ENCODE measurements at regions not wholly inside any gene's neighbourhood (a gene's known extent, or its start where the extent isn't known, plus 50 kb on each side); places are given as distances from the start of the nearest gene placed in this dataset.

DNA sequence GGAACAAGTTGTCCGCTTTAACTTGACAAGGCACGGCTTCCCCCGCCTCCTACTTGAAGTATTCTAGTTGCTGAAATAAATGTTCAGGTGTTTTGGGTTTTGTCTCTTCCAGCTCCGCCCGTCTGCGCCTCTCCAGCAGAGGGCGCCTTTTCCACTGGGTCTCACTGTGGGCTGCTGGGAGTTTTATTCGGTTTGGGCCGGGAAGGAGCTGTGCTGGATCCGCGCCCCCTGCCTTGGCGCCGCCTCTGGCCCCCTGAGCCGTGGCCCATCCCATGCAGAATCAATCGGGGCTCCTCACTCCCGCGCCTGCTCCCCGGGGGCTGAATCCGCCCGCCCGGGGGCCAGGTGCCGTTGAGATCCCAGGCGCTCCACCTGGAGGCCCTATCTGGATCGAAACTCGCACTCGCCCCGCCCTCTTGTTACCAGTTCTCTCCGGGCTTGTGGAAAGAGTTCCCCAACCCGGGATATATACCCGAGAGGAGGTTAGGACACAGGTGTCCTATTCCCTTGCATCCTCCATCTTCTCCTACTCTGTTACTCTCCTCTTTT is 51.0 kb upstream of the TCF21 start:
- peak overlapping the region; percentile 41; the same call in 1 of the 2 replicates for H3K4me3 ChIP-seq
- no peaks in the 10 kb centered on the region for H3K36me3 ChIP-seq (ENCODE audit: control insufficient read depth in 2 of 2, insufficient read depth in 2 of 2, low read length in 1 of 2)
- peak; percentile 95 for ATAC-seq
- ChIA-PET CTCF (interaction anchor here (0.7 to 2.0 kb wide), 19 partner anchors 11 to 259 kb away, joined by 3 to 36 read pairs (median 5); no protein-coding TSS in a partner anchor), POLR2A (no interaction called here), RAD21 (ENCODE audit: unreplicated experiment) (interaction anchor here (1.1 to 1.6 kb wide), 2 partner anchors 78 to 259 kb away, joined by 4 to 8 read pairs; no protein-coding TSS in a partner anchor), SMC1A (ENCODE audit: uncharacterized antibody, unreplicated experiment) (interaction anchor here (0.7 to 1.6 kb wide), 4 partner anchors 79 to 259 kb away, joined by 3 to 13 read pairs (median 4); no protein-coding TSS in a partner anchor)
- no peaks in the 10 kb centered on the region for H3K27me3 ChIP-seq (replicated peaks in 1 of 2; ENCODE audit: control insufficient read depth in 2 of 2, insufficient read depth in 2 of 2, low read length in 1 of 2)
- no peak for DNase-seq (ENCODE audit: low read depth, low spot score)
- intact Hi-C loops (cut with micrococcal nuclease; ENCODE audit: unreplicated experiment) (loop anchor here (1.0 to 5.0 kb wide), 2 partner anchors 78 to 259 kb away; no protein-coding TSS in a partner anchor), in situ Hi-C loops (cut with MboI) (loop anchor here (5.0 kb wide), 1 partner anchor 259 kb away; no protein-coding TSS in a partner anchor)
- peak overlapping the region; percentile 34; the same call in 1 of the 2 replicates for H2AFZ ChIP-seq (ENCODE audit: control insufficient read depth, low read depth, low read length)
- H3K9ac ChIP-seq (ENCODE audit: control insufficient read depth, insufficient read depth, low read length): no peak overlapping the region
- H3K79me2 ChIP-seq (ENCODE audit: control insufficient read depth, insufficient read depth, low read length): no peaks in the 10 kb centered on the region
- H4K20me1 ChIP-seq (ENCODE audit: control insufficient read depth, insufficient read depth): no peaks in the 10 kb centered on the region
- no peak overlapping the region for H3K27ac ChIP-seq (ENCODE audit: control insufficient read depth, insufficient read depth)
- H3K4me2 ChIP-seq (ENCODE audit: control insufficient read depth, insufficient read depth): no peak overlapping the region
- peak; percentile 54; the same call in 1 of the 2 replicates for TF ChIP-seq SMC3 (IDR thresholded peaks at IDR 0.05; ENCODE audit: borderline replicate concordance, low read length)
- TF ChIP-seq MTA2 (IDR thresholded peaks at IDR 0.05; ENCODE audit: low read depth): no peak
- TF ChIP-seq, protein P1, sequence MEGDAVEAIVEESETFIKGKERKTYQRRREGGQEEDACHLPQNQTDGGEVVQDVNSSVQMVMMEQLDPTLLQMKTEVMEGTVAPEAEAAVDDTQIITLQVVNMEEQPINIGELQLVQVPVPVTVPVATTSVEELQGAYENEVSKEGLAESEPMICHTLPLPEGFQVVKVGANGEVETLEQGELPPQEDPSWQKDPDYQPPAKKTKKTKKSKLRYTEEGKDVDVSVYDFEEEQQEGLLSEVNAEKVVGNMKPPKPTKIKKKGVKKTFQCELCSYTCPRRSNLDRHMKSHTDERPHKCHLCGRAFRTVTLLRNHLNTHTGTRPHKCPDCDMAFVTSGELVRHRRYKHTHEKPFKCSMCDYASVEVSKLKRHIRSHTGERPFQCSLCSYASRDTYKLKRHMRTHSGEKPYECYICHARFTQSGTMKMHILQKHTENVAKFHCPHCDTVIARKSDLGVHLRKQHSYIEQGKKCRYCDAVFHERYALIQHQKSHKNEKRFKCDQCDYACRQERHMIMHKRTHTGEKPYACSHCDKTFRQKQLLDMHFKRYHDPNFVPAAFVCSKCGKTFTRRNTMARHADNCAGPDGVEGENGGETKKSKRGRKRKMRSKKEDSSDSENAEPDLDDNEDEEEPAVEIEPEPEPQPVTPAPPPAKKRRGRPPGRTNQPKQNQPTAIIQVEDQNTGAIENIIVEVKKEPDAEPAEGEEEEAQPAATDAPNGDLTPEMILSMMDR (IDR thresholded peaks at IDR 0.05 in 2 of 3, conservative IDR thresholded peaks at IDR 0.05 in 1 of 3; ENCODE audit: control insufficient read depth in 2 of 3, extremely low read depth in 1 of 3, insufficient read depth in 1 of 3, low read depth in 3 of 3, low read length in 3 of 3): peak; percentile 65 to 80 (median 70)
- TF ChIP-seq SIN3A (IDR thresholded peaks at IDR 0.05; ENCODE audit: low read depth, low read length): no peak
- 0 out of 2 replicates have a peak, but pooled peaks have one; percentile 29 for TF ChIP-seq LARP7 (IDR thresholded peaks at IDR 0.05)
- TF ChIP-seq RAD21 (IDR thresholded peaks at IDR 0.05; ENCODE audit: insufficient read depth, low read depth, low read length): peak; percentile 41
- 0 out of 2 replicates have a peak, but pooled peaks have one; percentile 16 for TF ChIP-seq IKZF1 (conservative IDR thresholded peaks at IDR 0.05)
- H3K9me3 ChIP-seq (replicated peaks; ENCODE audit: control insufficient read depth, insufficient read depth, low read length): no peaks in the 10 kb centered on the region
- no peak for FAIRE-seq
- 2% methylated on average over 30 of the region's 30 CpGs for WGBS (ENCODE audit: insufficient coverage, insufficient replicate concordance, low lambda C conversion rate, missing lambda C conversion rate)
- BruUV-seq (replicated peaks): no TSS peak
- no peaks in the 10 kb centered on the region for H3K4me1 ChIP-seq (ENCODE audit: control insufficient read depth, insufficient read depth, low read length)
